ENCODE measurements at regions not wholly inside any gene's neighbourhood (a gene's known extent, or its start where the extent isn't known, plus 50 kb on each side); places are given as distances from the start of the nearest gene placed in this dataset.
A peak's percentile ranks its signal among the peaks of the same experiment; 100 is the strongest.

DNA sequence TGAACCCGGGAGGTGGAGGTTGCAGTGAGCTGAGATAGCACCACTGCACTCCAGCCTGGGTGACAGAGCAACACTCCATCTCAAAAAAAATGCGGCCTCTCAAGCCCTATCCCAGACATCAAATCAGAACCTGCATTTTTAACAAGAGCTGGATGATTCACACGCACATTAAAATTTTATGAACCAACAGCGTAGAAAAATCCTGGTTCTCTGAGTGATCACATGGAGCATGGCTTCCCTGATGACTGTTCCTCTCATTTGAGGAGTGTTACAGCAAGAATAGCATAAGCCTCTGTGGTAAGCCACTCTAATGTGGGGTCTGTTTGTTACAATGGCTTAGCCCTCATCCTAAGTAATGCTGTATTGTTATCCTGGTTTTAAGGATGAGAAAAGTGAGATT lies 163.6 kb downstream of the BRMS1L start:
- WGBS (ENCODE audit: insufficient coverage): 100% methylated on average over 3 of the region's 4 CpGs
- no peaks in the 10 kb centered on the region for H3K4me1 ChIP-seq (ENCODE audit: control extremely low read depth in 1 of 4, control insufficient read depth in 4 of 4, insufficient read depth in 4 of 4, low read length in 3 of 4)
- H3K27me3 ChIP-seq (replicated peaks in 2 of 5; ENCODE audit: control insufficient read depth in 4 of 5, insufficient read depth in 5 of 5, low read length in 4 of 5): peaks cover 0 to 2% (median 0%) of the 10 kb centered on the region in 5 experiments
- no peak for DNase-seq
- H3K4me3 ChIP-seq (ENCODE audit: control insufficient read depth in 1 of 7, extremely low read depth in 1 of 7, insufficient read depth in 4 of 7, low read depth in 2 of 7, low read length in 6 of 7): no peak overlapping the region
- no peak overlapping the region for H3K27ac ChIP-seq (ENCODE audit: insufficient read depth in 1 of 2, low read depth in 1 of 2, low read length in 2 of 2, poor library complexity in 1 of 2, severe bottlenecking in 2 of 2)
- CTCF ChIA-PET: no interaction called here
- H3K36me3 ChIP-seq (ENCODE audit: control insufficient read depth in 4 of 4, insufficient read depth in 4 of 4, low read length in 3 of 4): no peaks in the 10 kb centered on the region
- no peaks in the 10 kb centered on the region for H3K9me3 ChIP-seq (ENCODE audit: control extremely low read depth in 1 of 5, control insufficient read depth in 4 of 5, insufficient read depth in 2 of 5, low read depth in 1 of 5, low read length in 4 of 5)
- POLR2A ChIA-PET: no interaction called here

DNA sequence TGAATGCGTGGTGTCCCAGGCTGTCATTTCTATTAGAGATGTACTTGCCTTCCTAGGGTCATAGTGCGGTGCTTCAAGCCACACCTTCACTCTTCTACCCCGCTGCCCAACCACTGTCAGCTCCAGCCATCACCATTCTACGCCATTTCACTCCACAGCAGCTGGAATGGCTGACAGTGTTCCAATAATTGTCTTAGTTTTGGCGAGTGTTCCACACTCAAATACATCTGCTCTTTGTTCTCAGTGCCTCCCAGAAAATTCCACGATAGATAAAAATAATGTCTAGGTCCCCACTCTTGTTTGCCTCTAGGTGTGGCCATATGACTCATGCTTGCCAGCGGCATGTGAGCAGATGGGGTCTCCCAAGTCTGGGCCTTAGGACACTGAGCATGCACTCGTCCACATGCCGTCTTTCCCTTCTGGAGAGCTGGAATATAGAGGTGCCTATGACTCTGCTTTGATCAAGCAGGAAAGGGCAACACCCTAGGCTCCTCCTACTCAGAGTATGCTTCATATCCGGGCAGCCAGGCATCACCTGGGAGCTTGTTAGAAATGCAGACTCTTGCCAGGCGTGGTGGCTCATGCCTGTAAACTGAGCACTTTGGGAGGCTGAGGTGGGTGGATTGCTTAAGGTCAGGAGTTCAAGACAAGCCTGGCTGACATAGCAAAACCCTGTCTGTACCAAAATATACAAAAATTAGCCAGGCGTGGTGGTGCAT lies 163.0 kb downstream of the BRMS1L start:
- H3K4me3 ChIP-seq (ENCODE audit: control insufficient read depth in 1 of 7, extremely low read depth in 1 of 7, insufficient read depth in 4 of 7, low read depth in 2 of 7, low read length in 6 of 7): no peak overlapping the region
- H3K27ac ChIP-seq (ENCODE audit: insufficient read depth in 1 of 2, low read depth in 1 of 2, low read length in 2 of 2, poor library complexity in 1 of 2, severe bottlenecking in 2 of 2): no peak overlapping the region
- peaks cover 0 to 2% (median 0%) of the 10 kb centered on the region in 5 experiments for H3K27me3 ChIP-seq (replicated peaks in 2 of 5; ENCODE audit: control insufficient read depth in 4 of 5, insufficient read depth in 5 of 5, low read length in 4 of 5)
- CTCF ChIA-PET: interaction anchor here (1.1 kb wide), 1 partner anchor 10 kb away, joined by 4 read pairs; no protein-coding TSS in a partner anchor
- POLR2A ChIA-PET: no interaction called here
- no peaks in the 10 kb centered on the region for H3K36me3 ChIP-seq (ENCODE audit: control insufficient read depth in 4 of 4, insufficient read depth in 4 of 4, low read length in 3 of 4)
- DNase-seq: no peak
- 91% methylated on average over 11 of the region's 12 CpGs for WGBS (ENCODE audit: insufficient coverage)
- H3K4me1 ChIP-seq (ENCODE audit: control extremely low read depth in 1 of 4, control insufficient read depth in 4 of 4, insufficient read depth in 4 of 4, low read length in 3 of 4): no peaks in the 10 kb centered on the region
- H3K9me3 ChIP-seq (ENCODE audit: control extremely low read depth in 1 of 5, control insufficient read depth in 4 of 5, insufficient read depth in 2 of 5, low read depth in 1 of 5, low read length in 4 of 5): no peaks in the 10 kb centered on the region

DNA sequence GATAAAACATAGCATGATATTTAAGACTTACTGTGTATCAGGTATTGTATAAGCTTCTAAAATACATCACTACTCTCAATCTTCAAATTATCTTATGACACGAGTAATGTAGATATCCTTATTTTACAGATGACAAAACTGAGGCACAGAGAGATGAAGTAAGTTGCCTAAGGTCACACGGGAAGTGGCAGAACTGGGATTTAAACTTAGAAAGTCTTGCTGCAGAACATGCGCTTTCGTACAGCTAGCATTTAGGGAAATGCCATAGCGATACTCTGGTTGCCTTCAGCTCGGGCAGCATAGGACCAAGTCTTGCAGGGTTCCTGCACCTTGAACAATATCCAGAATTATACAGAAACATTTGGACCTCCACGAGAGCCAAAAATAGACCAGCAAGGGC lies 162.4 kb downstream of the BRMS1L start:
- WGBS (ENCODE audit: insufficient coverage): 91% methylated on average over 7 of the region's 7 CpGs
- DNase-seq: no peak
- no peaks in the 10 kb centered on the region for H3K36me3 ChIP-seq (ENCODE audit: control insufficient read depth in 4 of 4, insufficient read depth in 4 of 4, low read length in 3 of 4)
- H3K4me1 ChIP-seq (ENCODE audit: control extremely low read depth in 1 of 4, control insufficient read depth in 4 of 4, insufficient read depth in 4 of 4, low read length in 3 of 4): no peaks in the 10 kb centered on the region
- CTCF ChIA-PET: interaction anchor here (1.1 kb wide), 1 partner anchor 10 kb away, joined by 4 read pairs; no protein-coding TSS in a partner anchor
- no peak overlapping the region for H3K27ac ChIP-seq (ENCODE audit: insufficient read depth in 1 of 2, low read depth in 1 of 2, low read length in 2 of 2, poor library complexity in 1 of 2, severe bottlenecking in 2 of 2)
- no peaks in the 10 kb centered on the region for H3K9me3 ChIP-seq (ENCODE audit: control extremely low read depth in 1 of 5, control insufficient read depth in 4 of 5, insufficient read depth in 2 of 5, low read depth in 1 of 5, low read length in 4 of 5)
- H3K27me3 ChIP-seq (replicated peaks in 2 of 5; ENCODE audit: control insufficient read depth in 4 of 5, insufficient read depth in 5 of 5, low read length in 4 of 5): peaks cover 0 to 2% (median 0%) of the 10 kb centered on the region in 5 experiments
- no peak overlapping the region for H3K4me3 ChIP-seq (ENCODE audit: control insufficient read depth in 1 of 7, extremely low read depth in 1 of 7, insufficient read depth in 4 of 7, low read depth in 2 of 7, low read length in 6 of 7)
- POLR2A ChIA-PET: no interaction called here

GRCh38 chr14:35987731-35988130 lies 161.6 kb downstream of the BRMS1L start:
- 71% methylated on average over 1 of the region's 3 CpGs for WGBS (ENCODE audit: insufficient coverage)
- Histone ChIP-seq H3K27ac (ENCODE audit: insufficient read depth in 1 of 2, low read depth in 1 of 2, low read length in 2 of 2, poor library complexity in 1 of 2, severe bottlenecking in 2 of 2) (no peak overlapping the region), H3K27me3 (replicated peaks in 2 of 5; ENCODE audit: control insufficient read depth in 4 of 5, insufficient read depth in 5 of 5, low read length in 4 of 5) (peaks cover 0 to 2% (median 0%) of the 10 kb centered on the region in 5 experiments), H3K36me3 (ENCODE audit: control insufficient read depth in 4 of 4, insufficient read depth in 4 of 4, low read length in 3 of 4) (no peaks in the 10 kb centered on the region), H3K4me1 (ENCODE audit: control extremely low read depth in 1 of 4, control insufficient read depth in 4 of 4, insufficient read depth in 4 of 4, low read length in 3 of 4) (no peaks in the 10 kb centered on the region), H3K9me3 (ENCODE audit: control extremely low read depth in 1 of 5, control insufficient read depth in 4 of 5, insufficient read depth in 2 of 5, low read depth in 1 of 5, low read length in 4 of 5) (no peaks in the 10 kb centered on the region), H3K4me3 (ENCODE audit: control insufficient read depth in 1 of 7, extremely low read depth in 1 of 7, insufficient read depth in 4 of 7, low read depth in 2 of 7, low read length in 6 of 7) (no peak overlapping the region)
- POLR2A ChIA-PET: no interaction called here
- CTCF ChIA-PET: no interaction called here
- no peak for DNase-seq

DNA sequence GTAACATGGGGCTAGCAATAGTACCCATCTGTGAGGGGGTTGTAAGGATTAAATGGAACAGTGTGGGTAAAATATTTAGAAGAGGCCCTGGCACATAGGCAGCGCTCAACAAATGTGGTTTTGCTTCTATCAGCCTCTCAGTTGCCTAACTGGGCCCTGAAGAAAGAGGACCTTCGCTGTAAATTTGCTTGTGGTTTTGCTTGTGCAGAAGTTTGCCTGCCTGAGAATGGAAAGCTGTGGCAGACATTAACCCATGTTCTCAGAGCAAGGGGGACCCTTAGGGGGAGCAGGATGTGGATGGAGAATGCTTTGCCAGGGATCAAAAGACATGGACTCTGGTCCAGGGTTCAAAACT lies 160.1 kb downstream of the BRMS1L start:
- H3K9me3 ChIP-seq (ENCODE audit: control extremely low read depth in 1 of 5, control insufficient read depth in 4 of 5, insufficient read depth in 2 of 5, low read depth in 1 of 5, low read length in 4 of 5): no peaks in the 10 kb centered on the region
- H3K4me3 ChIP-seq (ENCODE audit: control insufficient read depth in 1 of 7, extremely low read depth in 1 of 7, insufficient read depth in 4 of 7, low read depth in 2 of 7, low read length in 6 of 7): no peak overlapping the region
- CTCF ChIA-PET: no interaction called here
- POLR2A ChIA-PET: no interaction called here
- H3K36me3 ChIP-seq (ENCODE audit: control insufficient read depth in 4 of 4, insufficient read depth in 4 of 4, low read length in 3 of 4): no peaks in the 10 kb centered on the region
- no peak for DNase-seq
- H3K27me3 ChIP-seq (replicated peaks in 2 of 5; ENCODE audit: control insufficient read depth in 4 of 5, insufficient read depth in 5 of 5, low read length in 4 of 5): peaks cover 0 to 2% (median 0%) of the 10 kb centered on the region in 5 experiments
- H3K4me1 ChIP-seq (ENCODE audit: control extremely low read depth in 1 of 4, control insufficient read depth in 4 of 4, insufficient read depth in 4 of 4, low read length in 3 of 4): no peaks in the 10 kb centered on the region
- H3K27ac ChIP-seq (ENCODE audit: insufficient read depth in 1 of 2, low read depth in 1 of 2, low read length in 2 of 2, poor library complexity in 1 of 2, severe bottlenecking in 2 of 2): no peak overlapping the region
- 25% methylated on average over 2 of the region's 2 CpGs for WGBS (ENCODE audit: insufficient coverage)

DNA sequence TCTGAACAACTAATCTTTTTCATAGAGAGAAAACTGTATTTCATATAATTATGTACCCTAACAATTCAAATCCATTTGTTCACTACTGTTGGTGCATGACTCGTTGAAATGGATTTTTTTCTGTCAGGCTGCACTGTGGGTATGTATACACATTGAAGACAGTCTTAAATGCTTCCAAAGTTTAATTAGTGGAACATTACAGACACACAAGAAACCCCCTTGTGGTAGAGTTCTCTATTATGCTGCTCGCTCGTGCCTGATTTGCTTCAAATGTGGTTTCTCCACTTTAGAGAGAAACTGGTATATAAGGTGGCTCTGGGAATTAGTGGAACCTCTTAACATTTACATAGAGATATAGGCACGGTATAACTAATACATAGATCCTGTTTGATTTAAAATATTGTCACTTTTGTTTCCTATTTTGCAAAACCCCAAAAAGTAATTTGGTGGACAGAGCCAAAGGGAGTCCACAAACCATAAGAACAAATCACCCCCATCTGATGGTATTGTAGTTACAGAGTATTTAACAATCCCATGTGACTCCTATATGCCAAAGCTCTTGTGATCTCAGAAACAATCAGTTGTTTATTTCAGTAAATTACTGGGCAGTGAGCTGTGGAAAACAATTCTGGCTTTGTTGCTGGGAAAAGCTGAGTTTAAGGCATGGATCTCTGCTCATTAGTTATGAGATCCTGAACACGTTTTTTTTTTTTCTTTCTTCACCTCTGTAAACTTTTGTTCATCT lies 159.5 kb downstream of the BRMS1L start:
- no peak overlapping the region for H3K4me3 ChIP-seq (ENCODE audit: control insufficient read depth in 1 of 7, extremely low read depth in 1 of 7, insufficient read depth in 4 of 7, low read depth in 2 of 7, low read length in 6 of 7)
- H3K27ac ChIP-seq (ENCODE audit: insufficient read depth in 1 of 2, low read depth in 1 of 2, low read length in 2 of 2, poor library complexity in 1 of 2, severe bottlenecking in 2 of 2): no peak overlapping the region
- H3K27me3 ChIP-seq (replicated peaks in 2 of 5; ENCODE audit: control insufficient read depth in 4 of 5, insufficient read depth in 5 of 5, low read length in 4 of 5): peaks cover 0 to 2% (median 0%) of the 10 kb centered on the region in 5 experiments
- CTCF ChIA-PET: no interaction called here
- H3K4me1 ChIP-seq (ENCODE audit: control extremely low read depth in 1 of 4, control insufficient read depth in 4 of 4, insufficient read depth in 4 of 4, low read length in 3 of 4): no peaks in the 10 kb centered on the region
- H3K36me3 ChIP-seq (ENCODE audit: control insufficient read depth in 4 of 4, insufficient read depth in 4 of 4, low read length in 3 of 4): no peaks in the 10 kb centered on the region
- DNase-seq: no peak
- no peaks in the 10 kb centered on the region for H3K9me3 ChIP-seq (ENCODE audit: control extremely low read depth in 1 of 5, control insufficient read depth in 4 of 5, insufficient read depth in 2 of 5, low read depth in 1 of 5, low read length in 4 of 5)
- WGBS (ENCODE audit: insufficient coverage): no CpG with 5 or more reads among the region's 5 CpGs
- POLR2A ChIA-PET: no interaction called here

- CTCF ChIA-PET: no interaction called here
- Histone ChIP-seq H3K4me1 (ENCODE audit: control extremely low read depth in 1 of 4, control insufficient read depth in 4 of 4, insufficient read depth in 4 of 4, low read length in 3 of 4) (no peaks in the 10 kb centered on the region), H3K27me3 (replicated peaks in 2 of 5; ENCODE audit: control insufficient read depth in 4 of 5, insufficient read depth in 5 of 5, low read length in 4 of 5) (no peaks in the 10 kb centered on the region), H3K9me3 (ENCODE audit: control extremely low read depth in 1 of 5, control insufficient read depth in 4 of 5, insufficient read depth in 2 of 5, low read depth in 1 of 5, low read length in 4 of 5) (peaks cover 0 to 4% (median 0%) of the 10 kb centered on the region in 5 experiments), H3K27ac (ENCODE audit: insufficient read depth in 1 of 2, low read depth in 1 of 2, low read length in 2 of 2, poor library complexity in 1 of 2, severe bottlenecking in 2 of 2) (no peak overlapping the region), H3K4me3 (ENCODE audit: control insufficient read depth in 1 of 7, extremely low read depth in 1 of 7, insufficient read depth in 4 of 7, low read depth in 2 of 7, low read length in 6 of 7) (no peak overlapping the region), H3K36me3 (ENCODE audit: control insufficient read depth in 4 of 4, insufficient read depth in 4 of 4, low read length in 3 of 4) (no peaks in the 10 kb centered on the region)
- peak in 1 of 3 donors; percentile 3 for DNase-seq
- POLR2A ChIA-PET: no interaction called here
- 90% methylated on average over 4 of the region's 6 CpGs for WGBS (ENCODE audit: insufficient coverage)
Observed at GRCh38 chr14:35979531-35979930, 153.4 kb downstream of the BRMS1L start.

All from common myeloid progenitor, CD34-positive (primary cell).